Mucosa of rectum (tissue), 2 donors: ENCODE measurements at regions not wholly inside any gene's neighbourhood (a gene's known extent, or its start where the extent isn't known, plus 50 kb on each side); places are given as distances from the start of the nearest gene placed in this dataset.

Experiments
- H3K27ac ChIP-seq, 2 donors: one replicate each; pipeline ENCODE4 v1.7.0; 2013; ENCODE audit warnings: inconsistent platforms in 2 of 2, low read depth in 2 of 2, low read length in 2 of 2
- H3K27me3 ChIP-seq, 2 donors: one replicate each; pipeline ENCODE4 v1.7.0; 2013; ENCODE audit warnings: low read length in 2 of 2; ENCODE audit not compliant: control insufficient read depth in 2 of 2, insufficient read depth in 2 of 2
- H3K36me3 ChIP-seq, 2 donors: one replicate each; pipeline ENCODE4 v1.7.0; 2013; ENCODE audit warnings: low read length in 2 of 2; ENCODE audit not compliant: control insufficient read depth in 2 of 2, insufficient read depth in 2 of 2
- H3K4me1 ChIP-seq, 2 donors: one replicate each; pipeline ENCODE4 v1.7.0; 2013; ENCODE audit warnings: low read length in 2 of 2, mild to moderate bottlenecking in 1 of 2; ENCODE audit not compliant: control insufficient read depth in 2 of 2, insufficient read depth in 2 of 2
- H3K4me3 ChIP-seq, 2 donors: one replicate each; pipeline ENCODE4 v1.7.0; 2013; ENCODE audit warnings: low read length in 2 of 2
- H3K9ac ChIP-seq, 2 donors: one replicate each; pipeline ENCODE4 v1.7.0; 2013; ENCODE audit warnings: low read length in 2 of 2, low read depth in 1 of 2, mild to moderate bottlenecking in 1 of 2
- H3K9me3 ChIP-seq, 2 donors: one replicate each; pipeline ENCODE4 v1.7.0; 2013; ENCODE audit warnings: low read length in 2 of 2; ENCODE audit not compliant: control insufficient read depth in 2 of 2
- donor health status: healthy.
- donor health status: Normal muscosa, but diverticular disease.

DNA sequence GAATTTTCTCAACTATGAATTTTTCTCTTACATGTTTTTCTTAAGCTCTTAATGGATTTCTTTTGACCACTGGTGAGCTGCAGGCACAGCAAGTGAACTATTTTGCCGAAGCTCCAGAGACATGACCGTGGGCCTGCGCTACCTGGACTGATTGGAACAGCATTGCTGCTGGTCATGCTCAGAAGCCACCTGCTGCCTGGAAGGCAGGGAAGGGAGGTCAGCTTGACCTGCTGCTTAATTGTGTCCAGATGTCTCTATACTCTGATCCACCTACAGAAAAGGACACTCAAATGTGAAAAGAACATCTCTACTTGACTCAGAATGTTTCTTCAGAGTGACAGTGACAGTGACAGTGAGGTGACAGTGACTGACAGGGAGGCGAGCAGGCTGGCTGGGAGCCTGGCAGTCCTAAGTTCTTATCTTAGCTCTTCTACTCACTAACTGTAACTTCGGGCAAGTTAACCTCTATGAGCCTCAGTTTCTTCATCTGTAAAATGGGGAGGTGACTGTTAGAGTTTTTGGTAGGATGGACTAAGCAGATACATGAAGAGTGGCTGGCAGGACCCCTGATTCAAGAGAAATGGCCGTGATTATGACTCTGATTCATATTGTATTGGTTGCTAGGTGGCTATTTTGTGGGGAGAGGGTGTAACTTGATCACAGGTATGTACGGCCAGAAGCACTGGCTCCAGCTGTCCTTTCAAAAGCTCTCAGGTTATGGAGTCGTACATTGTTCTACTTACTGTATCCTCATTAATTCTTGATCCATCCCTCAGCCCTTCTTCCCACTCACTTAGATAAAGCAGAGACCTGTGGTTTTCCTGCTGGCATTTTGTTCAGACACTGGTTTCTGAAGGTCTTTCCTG, 54.8 kb upstream of the DLG1 start:
- Histone ChIP-seq H3K9ac (no peak overlapping the region), H3K4me3 (no peak overlapping the region), H3K36me3 (no peaks in the 10 kb centered on the region), H3K27ac (peak overlapping the region in 1 of 2 donors; percentile 23), H3K9me3 (no peaks in the 10 kb centered on the region), H3K4me1 (peaks cover 0 to 4% of the 10 kb centered on the region in 2 donors), H3K27me3 (no peaks in the 10 kb centered on the region)

GRCh38 chr3:197352382-197352781, 54.0 kb upstream of the DLG1 start:
- Histone ChIP-seq H3K27ac (no peak overlapping the region), H3K36me3 (no peaks in the 10 kb centered on the region), H3K4me3 (no peak overlapping the region), H3K9me3 (no peaks in the 10 kb centered on the region), H3K4me1 (peaks cover 0 to 4% of the 10 kb centered on the region in 2 donors), H3K9ac (no peak overlapping the region), H3K27me3 (no peaks in the 10 kb centered on the region)

GRCh38 chr3:197350446-197350845, 52.0 kb upstream of the DLG1 start:
- Histone ChIP-seq H3K27ac (no peak overlapping the region), H3K4me3 (no peak overlapping the region)

GRCh38 chr3:197349368-197349767, 51.0 kb upstream of the DLG1 start:
- Histone ChIP-seq H3K9ac (no peak overlapping the region), H3K4me1 (no peaks in the 10 kb centered on the region), H3K4me3 (no peak overlapping the region), H3K27me3 (no peaks in the 10 kb centered on the region), H3K36me3 (no peaks in the 10 kb centered on the region), H3K27ac (no peak overlapping the region), H3K9me3 (no peaks in the 10 kb centered on the region)

More at GRCh38 chr3:197350446-197350845, 52.0 kb upstream of the DLG1 start:
- Histone ChIP-seq H3K27me3 (no peaks in the 10 kb centered on the region), H3K9ac (no peak overlapping the region), H3K9me3 (no peaks in the 10 kb centered on the region), H3K36me3 (no peaks in the 10 kb centered on the region), H3K4me1 (peaks cover 0 to 4% of the 10 kb centered on the region in 2 donors)
